ENCODE measurements at regions not wholly inside any gene's neighbourhood (a gene's known extent, or its start where the extent isn't known, plus 50 kb on each side); places are given as distances from the start of the nearest gene placed in this dataset.
A peak's percentile ranks its signal among the peaks of the same experiment; 100 is the strongest.
"Not testable (repeated sequence)": the region's sequence is repeated elsewhere in the genome, so short reads cannot be mapped to it uniquely, and the experiment has no call there.

GRCh38 chr2:231644426-231644825 lies 51.8 kb downstream of the TEX44 start:
- H3K27ac Mint-ChIP-seq = peak overlapping the region; percentile 40
- no peaks in the 10 kb centered on the region for H3K36me3 Mint-ChIP-seq
- H3K4me1 Mint-ChIP-seq = peaks cover 18% of the 10 kb centered on the region
- no peak for DNase-seq
- no peaks in the 10 kb centered on the region for H3K9me3 Mint-ChIP-seq
- no peaks in the 10 kb centered on the region for H3K27me3 Mint-ChIP-seq
- H3K4me3 Mint-ChIP-seq = no peak overlapping the region

GRCh38 chr2:231646476-231646875 lies 53.8 kb downstream of the TEX44 start:
- no peak overlapping the region for H3K4me3 Mint-ChIP-seq
- H3K36me3 Mint-ChIP-seq = no peaks in the 10 kb centered on the region
- no peak overlapping the region for H3K27ac Mint-ChIP-seq
- no peaks in the 10 kb centered on the region for H3K9me3 Mint-ChIP-seq
- no peaks in the 10 kb centered on the region for H3K27me3 Mint-ChIP-seq
- peaks cover 13% of the 10 kb centered on the region for H3K4me1 Mint-ChIP-seq
- DNase-seq = no peak

- no peak overlapping the region for H3K4me3 Mint-ChIP-seq
- H3K9me3 Mint-ChIP-seq = no peaks in the 10 kb centered on the region
- H3K36me3 Mint-ChIP-seq = no peaks in the 10 kb centered on the region
- H3K27ac Mint-ChIP-seq = no peak overlapping the region
- no peaks in the 10 kb centered on the region for H3K27me3 Mint-ChIP-seq
- H3K4me1 Mint-ChIP-seq = peaks cover 4% of the 10 kb centered on the region
- DNase-seq = peak; percentile 66
Measured at GRCh38 chr2:231648579-231649174, 56.0 kb downstream of the TEX44 start.

- H3K4me3 Mint-ChIP-seq, H3K4me1 Mint-ChIP-seq, H3K27me3 Mint-ChIP-seq, H3K36me3 Mint-ChIP-seq, H3K9me3 Mint-ChIP-seq, H3K27ac Mint-ChIP-seq, DNase-seq: not testable (repeated sequence)
Measured at GRCh38 chr2:231651561-231651960, 56.8 kb upstream of the PTMA start.

GRCh38 chr2:231655488-231655887 lies 52.8 kb upstream of the PTMA start:
- DNase-seq = no peak
- Mint-ChIP-seq H3K36me3 (no peaks in the 10 kb centered on the region), H3K27ac (no peak overlapping the region), H3K27me3 (no peaks in the 10 kb centered on the region), H3K9me3 (no peaks in the 10 kb centered on the region), H3K4me3 (no peak overlapping the region), H3K4me1 (no peaks in the 10 kb centered on the region)

- Mint-ChIP-seq H3K9me3 (peaks cover 3% of the 10 kb centered on the region), H3K27ac (no peak overlapping the region), H3K36me3 (no peaks in the 10 kb centered on the region), H3K4me3 (no peak overlapping the region), H3K4me1 (no peaks in the 10 kb centered on the region), H3K27me3 (no peaks in the 10 kb centered on the region)
- no peak for DNase-seq
Measured at GRCh38 chr2:231655894-231656293, 52.4 kb upstream of the PTMA start.
